ENCODE measurements at regions not wholly inside any gene's neighbourhood (a gene's known extent, or its start where the extent isn't known, plus 50 kb on each side); places are given as distances from the start of the nearest gene placed in this dataset.
A peak's percentile ranks its signal among the peaks of the same experiment; 100 is the strongest.
"Not testable (repeated sequence)": the region's sequence is repeated elsewhere in the genome, so short reads cannot be mapped to it uniquely, and the experiment has no call there.

- no peak for DNase-seq
These were observed 102.3 kb upstream of the IPO9 start for GRCh38 chr1:201726700-201727099.

GRCh38 chr1:201728731-201729130 is 100.2 kb upstream of the IPO9 start:
- DNase-seq = no peak

GRCh38 chr1:201729973-201730608 is 98.9 kb upstream of the IPO9 start:
- DNase-seq = no peak

GRCh38 chr1:201730611-201731010 is 98.3 kb upstream of the IPO9 start:
- peak in 6 of 14 donors; percentile 44 to 74 (median 60) for DNase-seq

- peak in 6 of 14 donors; percentile 48 to 74 (median 60) for DNase-seq
These were observed 97.8 kb upstream of the IPO9 start for GRCh38 chr1:201731142-201731541.

- DNase-seq = no peak
These were observed 97.4 kb upstream of the IPO9 start for GRCh38 chr1:201731592-201731991.

GRCh38 chr1:201732351-201732750 is 96.6 kb upstream of the IPO9 start:
- DNase-seq = no peak

GRCh38 chr1:201734221-201734620 is 94.7 kb upstream of the IPO9 start:
- DNase-seq = not testable (repeated sequence)

- DNase-seq = no peak
These were observed 94.2 kb upstream of the IPO9 start for GRCh38 chr1:201734786-201735185.

- DNase-seq = peak in 1 of 14 donors; percentile 38
These were observed 92.1 kb upstream of the IPO9 start for GRCh38 chr1:201736707-201737320.

- peak in 10 of 14 donors; percentile 5 to 67 (median 52) for DNase-seq
These were observed 91.5 kb upstream of the IPO9 start for GRCh38 chr1:201737352-201738060.

GRCh38 chr1:201739080-201739479 is 89.9 kb upstream of the IPO9 start:
- no peak for DNase-seq

GRCh38 chr1:201739492-201740085 is 89.4 kb upstream of the IPO9 start:
- peak in 6 of 14 donors; percentile 52 to 66 (median 60) for DNase-seq

- DNase-seq = peak in 3 of 14 donors; percentile 53 to 66 (median 60)
These were observed 88.8 kb upstream of the IPO9 start for GRCh38 chr1:201740086-201740541.

GRCh38 chr1:201740670-201741111 is 88.3 kb upstream of the IPO9 start:
- DNase-seq = peak in 1 of 14 donors; percentile 32

- DNase-seq = no peak
These were observed 87.1 kb upstream of the IPO9 start for GRCh38 chr1:201741763-201742342.

GRCh38 chr1:201742476-201742875 is 86.5 kb upstream of the IPO9 start:
- no peak for DNase-seq

- DNase-seq = no peak
These were observed 85.8 kb upstream of the IPO9 start for GRCh38 chr1:201742955-201743805.

- no peak for DNase-seq
These were observed 83.9 kb upstream of the IPO9 start for GRCh38 chr1:201745023-201745422.

GRCh38 chr1:201746156-201746555 is 82.8 kb upstream of the IPO9 start:
- no peak for DNase-seq

- no peak for DNase-seq
These were observed 81.7 kb upstream of the IPO9 start for GRCh38 chr1:201747261-201747660.

GRCh38 chr1:201748335-201748734 is 80.6 kb upstream of the IPO9 start:
- no peak for DNase-seq

All from C1 segment of cervical spinal cord (tissue), 14 donors.